OCI-LY7 (cell line): ENCODE measurements at regions not wholly inside any gene's neighbourhood (a gene's known extent, or its start where the extent isn't known, plus 50 kb on each side); places are given as distances from the start of the nearest gene placed in this dataset.

Experiments
- BruUV-seq: library from RNA; stranded (reverse); fragments of 400-500 nt; replicated peaks from 2 replicates; lab custom pipeline; 2021; lab: Mats Ljungman, UMichigan
- CTCF ChIA-PET: fragments of 300-600 bp; sonication (Branson Sonifier 250); formaldehyde crosslinking; loops from one replicate; lab custom pipeline; 2022; ENCODE audit warnings: antibody characterized with exemption; ENCODE audit not compliant: unreplicated experiment; lab: Charles Lee
- POLR2A ChIA-PET: fragments of 300-600 bp; sonication (Branson Sonifier 250); formaldehyde crosslinking; loops from one replicate; lab custom pipeline; 2022; ENCODE audit warnings: antibody characterized with exemption; lab: Charles Lee
- DNase-seq: peaks from one replicate; pipeline ENCODE4 v3.0.0-alpha.2; 2015; ENCODE audit warnings: low spot score
- H2AFZ ChIP-seq: fragments of 200-600 bp; sonication (generic), shearing (Covaris generic); 2 replicates; pipeline ENCODE4 v1.6.1; 2014; ENCODE audit warnings: mild to moderate bottlenecking, antibody characterized with exemption, low read length, moderate library complexity
- H3K27ac ChIP-seq: fragments of 200-600 bp; sonication (generic); 2 replicates; pipeline ENCODE4 v1.5.1; 2014; ENCODE audit warnings: mixed run types, low read depth, mild to moderate bottlenecking, moderate library complexity, low read length, inconsistent platforms; ENCODE audit not compliant: poor library complexity, severe bottlenecking
- H3K36me3 ChIP-seq: fragments of 200-600 bp; sonication (generic); 2 replicates; pipeline ENCODE4 v1.6.1; 2014; ENCODE audit warnings: mild to moderate bottlenecking, antibody characterized with exemption, low read length, moderate library complexity, mixed read lengths; ENCODE audit not compliant: insufficient read depth
- H3K4me1 ChIP-seq: fragments of 200-600 bp; sonication (generic); 2 replicates; pipeline ENCODE4 v1.5.1; 2014; ENCODE audit warnings: mild to moderate bottlenecking, low read length; ENCODE audit not compliant: insufficient read depth, poor library complexity, severe bottlenecking
- H3K4me2 ChIP-seq: fragments of 200-600 bp; sonication (generic); 2 replicates; pipeline ENCODE4 v1.6.1; 2014; ENCODE audit warnings: mild to moderate bottlenecking, low read length
- H3K4me3 ChIP-seq: fragments of 200-600 bp; sonication (generic); 2 replicates; pipeline ENCODE4 v1.5.1; 2014; ENCODE audit warnings: mild to moderate bottlenecking, low read depth, low read length; ENCODE audit not compliant: poor library complexity, severe bottlenecking
- H3K79me2 ChIP-seq: fragments of 200-600 bp; sonication (generic); 2 replicates; pipeline ENCODE4 v1.6.1; 2016; ENCODE audit warnings: low read depth, mild to moderate bottlenecking, low read length, moderate library complexity, mixed read lengths; ENCODE audit not compliant: insufficient read depth
- H3K9me2 ChIP-seq: fragments of 200-600 bp; sonication (generic); 2 replicates; pipeline ENCODE4 v1.6.1; 2016; ENCODE audit warnings: mild to moderate bottlenecking, low read length, mixed read lengths; ENCODE audit not compliant: insufficient read depth
- H3K9me3 ChIP-seq: fragments of 200-600 bp; sonication (generic); 2 replicates; pipeline ENCODE4 v1.6.1; 2014; ENCODE audit warnings: mild to moderate bottlenecking, mixed run types, low read length, mixed read lengths
- H4K20me1 ChIP-seq: fragments of 200-600 bp; sonication (generic); 2 replicates; pipeline ENCODE4 v1.6.1; 2014; ENCODE audit warnings: mild to moderate bottlenecking, antibody characterized with exemption, low read length, moderate library complexity, mixed read lengths; ENCODE audit not compliant: insufficient read depth
- CTCF ChIP-seq: fragments of 200-600 bp; sonication (generic); conservative IDR thresholded peaks from 2 replicates; pipeline ENCODE4 v1.5.1; 2014; ENCODE audit warnings: mild to moderate bottlenecking, antibody characterized with exemption, low read length, moderate library complexity, mixed read lengths
- EZH2phosphoT487 ChIP-seq: fragments of 200-600 bp; sonication (generic); IDR thresholded peaks from 2 replicates; pipeline ENCODE4 v1.6.1; 2018; ENCODE audit warnings: low read depth, borderline replicate concordance, mild to moderate bottlenecking, mixed run types, antibody characterized with exemption, low read length, moderate library complexity, mixed read lengths
- intact Hi-C: fragments of 100-400 bp; cut with micrococcal nuclease; formaldehyde crosslinking; loops from one replicate; pipeline ENCODE4 v1.10.0; 2022; ENCODE audit not compliant: unreplicated experiment

- no peaks in the 10 kb centered on the region for H3K79me2 ChIP-seq
- no TSS peak for BruUV-seq
- H3K4me3 ChIP-seq: no peak overlapping the region
- no peaks in the 10 kb centered on the region for H3K36me3 ChIP-seq
- POLR2A ChIA-PET: no interaction called here
- no peaks in the 10 kb centered on the region for H3K9me3 ChIP-seq
- no peaks in the 10 kb centered on the region for H3K9me2 ChIP-seq
- intact Hi-C loops: no loop called here
- no peak overlapping the region for H3K4me2 ChIP-seq
- no peak for TF ChIP-seq CTCF
- no peak for TF ChIP-seq EZH2phosphoT487
- H4K20me1 ChIP-seq: no peaks in the 10 kb centered on the region
- H3K4me1 ChIP-seq: no peaks in the 10 kb centered on the region
- DNase-seq: no peak
- H3K27ac ChIP-seq: no peak overlapping the region
- CTCF ChIA-PET: no interaction called here
- H2AFZ ChIP-seq: no peak overlapping the region
Observed at GRCh38 chr15:94110476-94111130, 120.8 kb upstream of the MCTP2 start.

GRCh38 chr15:94107652-94108051 lies 123.7 kb upstream of the MCTP2 start:
- no peak for DNase-seq
- Histone ChIP-seq H3K9me2 (no peaks in the 10 kb centered on the region), H3K4me3 (no peak overlapping the region), H3K9me3 (no peaks in the 10 kb centered on the region), H3K36me3 (no peaks in the 10 kb centered on the region), H3K27ac (no peak overlapping the region), H3K4me1 (no peaks in the 10 kb centered on the region), H2AFZ (no peak overlapping the region), H3K79me2 (no peaks in the 10 kb centered on the region), H3K4me2 (no peak overlapping the region), H4K20me1 (no peaks in the 10 kb centered on the region)
- TF ChIP-seq CTCF (no peak), EZH2phosphoT487 (no peak)
- ChIA-PET CTCF (no interaction called here), POLR2A (no interaction called here)
- no TSS peak for BruUV-seq
- intact Hi-C loops: no loop called here

- Histone ChIP-seq H3K27ac (no peak overlapping the region), H3K9me3 (no peaks in the 10 kb centered on the region), H2AFZ (no peak overlapping the region), H3K4me2 (no peak overlapping the region), H3K4me3 (no peak overlapping the region), H4K20me1 (no peaks in the 10 kb centered on the region), H3K4me1 (no peaks in the 10 kb centered on the region), H3K36me3 (no peaks in the 10 kb centered on the region), H3K79me2 (no peaks in the 10 kb centered on the region), H3K9me2 (no peaks in the 10 kb centered on the region)
- BruUV-seq: no TSS peak
- TF ChIP-seq CTCF: no peak
- TF ChIP-seq EZH2phosphoT487: no peak
- intact Hi-C loops: no loop called here
- no peak for DNase-seq
- CTCF ChIA-PET: no interaction called here
- POLR2A ChIA-PET: no interaction called here
Observed at GRCh38 chr15:94105760-94106159, 125.6 kb upstream of the MCTP2 start.
